ENCODE measurements at regions not wholly inside any gene's neighbourhood (a gene's known extent, or its start where the extent isn't known, plus 50 kb on each side); places are given as distances from the start of the nearest gene placed in this dataset.

DNA sequence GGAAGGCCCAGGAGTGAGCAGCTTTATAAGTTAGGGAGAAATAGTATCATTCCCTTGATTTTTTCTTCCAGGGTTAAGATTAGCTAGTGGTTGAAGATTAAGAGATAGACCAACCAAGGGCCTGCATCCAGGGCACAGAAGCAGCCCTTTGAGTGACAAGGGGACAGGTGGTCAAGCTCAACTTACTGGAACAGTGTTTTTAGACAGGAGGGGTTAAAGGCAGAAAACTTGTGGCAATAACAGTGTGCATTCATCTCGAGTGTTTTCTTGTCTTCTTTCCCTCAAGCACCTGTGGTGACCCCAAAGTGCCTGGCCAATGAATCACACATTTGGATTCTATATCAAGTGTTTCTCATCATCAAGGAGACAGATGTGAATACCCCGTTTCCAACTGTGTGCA is 267.5 kb downstream of the PDCD6IP start:
- H3K4me2 ChIP-seq (ENCODE audit: low read depth, low read length, poor library complexity, severe bottlenecking): no peak overlapping the region
- H3K36me3 ChIP-seq (ENCODE audit: low read length): no peaks in the 10 kb centered on the region
- H3F3A ChIP-seq (ENCODE audit: insufficient read depth): no peaks in the 10 kb centered on the region
- no peaks in the 10 kb centered on the region for H3K27me3 ChIP-seq (ENCODE audit: low read length)
- no peak overlapping the region for H3K27ac ChIP-seq (ENCODE audit: low read depth, low read length)
- no peak overlapping the region for H3K9ac ChIP-seq (ENCODE audit: low read length)
- H4K20me1 ChIP-seq (ENCODE audit: low read depth, low read length): no peaks in the 10 kb centered on the region
- no peaks in the 10 kb centered on the region for H3K9me3 ChIP-seq (ENCODE audit: insufficient read depth, low read length)
- H2AFZ ChIP-seq (ENCODE audit: low read depth, low read length, severe bottlenecking): no peak overlapping the region
- TF ChIP-seq EZH2phosphoT487 (conservative IDR thresholded peaks at IDR 0.05; ENCODE audit: low read length) (no peak), CTCF (IDR thresholded peaks at IDR 0.05; ENCODE audit: insufficient read depth, low read length, poor library complexity, severe bottlenecking) (no peak)
- H3K79me2 ChIP-seq (ENCODE audit: insufficient read depth, low read length): no peaks in the 10 kb centered on the region
- no peak overlapping the region for H3K4me3 ChIP-seq (ENCODE audit: insufficient read depth, low read length, poor library complexity, severe bottlenecking)
- H3K9me2 ChIP-seq (replicated peaks; ENCODE audit: insufficient read depth, low read length): no peaks in the 10 kb centered on the region

GRCh38 chr3:34066328-34066727 is 267.9 kb downstream of the PDCD6IP start:
- H3K4me2 ChIP-seq (ENCODE audit: low read depth, low read length, poor library complexity, severe bottlenecking): no peak overlapping the region
- H3K27ac ChIP-seq (ENCODE audit: low read depth, low read length): no peak overlapping the region
- TF ChIP-seq CTCF (IDR thresholded peaks at IDR 0.05; ENCODE audit: insufficient read depth, low read length, poor library complexity, severe bottlenecking) (no peak), EZH2phosphoT487 (conservative IDR thresholded peaks at IDR 0.05; ENCODE audit: low read length) (no peak)
- H3K9ac ChIP-seq (ENCODE audit: low read length): no peak overlapping the region
- no peaks in the 10 kb centered on the region for H3K9me2 ChIP-seq (replicated peaks; ENCODE audit: insufficient read depth, low read length)
- no peaks in the 10 kb centered on the region for H3K27me3 ChIP-seq (ENCODE audit: low read length)
- H3K9me3 ChIP-seq (ENCODE audit: insufficient read depth, low read length): no peaks in the 10 kb centered on the region
- no peak overlapping the region for H2AFZ ChIP-seq (ENCODE audit: low read depth, low read length, severe bottlenecking)
- H3F3A ChIP-seq (ENCODE audit: insufficient read depth): no peaks in the 10 kb centered on the region
- H3K79me2 ChIP-seq (ENCODE audit: insufficient read depth, low read length): no peaks in the 10 kb centered on the region
- H3K4me3 ChIP-seq (ENCODE audit: insufficient read depth, low read length, poor library complexity, severe bottlenecking): no peak overlapping the region
- no peaks in the 10 kb centered on the region for H4K20me1 ChIP-seq (ENCODE audit: low read depth, low read length)
- H3K36me3 ChIP-seq (ENCODE audit: low read length): no peaks in the 10 kb centered on the region

DNA sequence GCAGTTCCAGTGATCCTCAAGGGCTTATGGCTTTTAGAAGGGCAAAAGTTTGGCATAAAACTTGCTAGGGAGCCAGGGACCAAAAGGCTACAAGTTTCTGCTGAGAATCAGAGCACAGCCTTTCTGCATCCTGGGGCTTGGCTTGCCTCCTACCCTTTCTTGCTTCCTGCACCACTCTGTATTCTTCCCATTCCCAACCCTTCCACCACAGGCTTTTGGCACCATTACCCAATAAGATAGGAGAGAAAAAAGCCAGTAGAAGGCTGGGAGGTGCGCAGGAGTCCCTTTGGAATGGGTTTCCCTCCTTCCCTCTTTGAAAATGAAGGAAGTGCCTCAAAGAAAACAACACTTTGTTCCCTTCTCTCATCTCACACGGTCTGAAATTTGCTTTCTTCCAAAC is 268.6 kb downstream of the PDCD6IP start:
- H3K27ac ChIP-seq (ENCODE audit: low read depth, low read length): no peak overlapping the region
- H2AFZ ChIP-seq (ENCODE audit: low read depth, low read length, severe bottlenecking): no peak overlapping the region
- H3K9me2 ChIP-seq (replicated peaks; ENCODE audit: insufficient read depth, low read length): no peaks in the 10 kb centered on the region
- H3K9me3 ChIP-seq (ENCODE audit: insufficient read depth, low read length): no peaks in the 10 kb centered on the region
- H3K4me2 ChIP-seq (ENCODE audit: low read depth, low read length, poor library complexity, severe bottlenecking): no peak overlapping the region
- H3K9ac ChIP-seq (ENCODE audit: low read length): no peak overlapping the region
- no peaks in the 10 kb centered on the region for H3K27me3 ChIP-seq (ENCODE audit: low read length)
- H3K79me2 ChIP-seq (ENCODE audit: insufficient read depth, low read length): no peaks in the 10 kb centered on the region
- TF ChIP-seq EZH2phosphoT487 (conservative IDR thresholded peaks at IDR 0.05; ENCODE audit: low read length) (no peak), CTCF (IDR thresholded peaks at IDR 0.05; ENCODE audit: insufficient read depth, low read length, poor library complexity, severe bottlenecking) (no peak)
- H4K20me1 ChIP-seq (ENCODE audit: low read depth, low read length): no peaks in the 10 kb centered on the region
- H3K4me3 ChIP-seq (ENCODE audit: insufficient read depth, low read length, poor library complexity, severe bottlenecking): no peak overlapping the region
- H3F3A ChIP-seq (ENCODE audit: insufficient read depth): no peaks in the 10 kb centered on the region
- H3K36me3 ChIP-seq (ENCODE audit: low read length): no peaks in the 10 kb centered on the region
